Activated gamma-delta T cell treated with anti-CD3 and anti-CD28 coated beads, Interleukin-2, amount 50 U/mL, for 16 hours (primary cell): ENCODE measurements at regions not wholly inside any gene's neighbourhood (a gene's known extent, or its start where the extent isn't known, plus 50 kb on each side); places are given as distances from the start of the nearest gene placed in this dataset.
"Not testable (repeated sequence)": the region's sequence is repeated elsewhere in the genome, so short reads cannot be mapped to it uniquely, and the experiment has no call there.

Source experiments
- DNase-seq: peaks from one replicate; pipeline ENCODE4 v3.0.0-alpha.2; 2020; ENCODE audit warnings: low read depth

DNA sequence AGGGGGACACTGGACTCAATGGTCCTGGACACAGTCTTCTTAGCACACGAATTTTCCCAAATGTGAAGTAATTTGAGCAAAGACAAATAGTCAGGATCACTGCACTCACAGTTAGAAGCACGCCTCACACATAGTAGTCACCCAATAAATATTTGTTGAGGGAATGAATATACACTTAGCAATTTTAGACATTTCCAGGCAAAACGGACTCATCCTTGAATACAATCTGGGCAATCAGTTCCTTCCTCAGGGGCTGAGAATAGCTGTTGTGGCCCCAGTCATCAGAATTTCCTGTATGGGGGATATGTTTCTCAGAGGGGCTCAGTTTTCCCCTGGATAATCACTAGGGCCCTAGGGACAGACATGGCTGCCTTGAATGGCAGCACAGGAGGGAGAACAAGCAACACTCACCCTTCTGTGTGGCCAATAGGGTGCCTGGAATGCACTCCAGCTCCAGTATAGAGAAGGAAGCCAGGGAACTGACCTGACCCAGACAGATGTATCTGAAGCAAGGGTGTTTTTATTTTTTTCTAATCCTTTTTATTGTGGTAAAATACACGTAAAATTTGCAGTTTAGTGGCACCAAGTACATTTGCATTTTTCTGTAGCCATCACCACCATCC is 282.7 kb upstream of the ZNF32 start:
- no peak for DNase-seq

- no peak for DNase-seq
Measured at GRCh38 chr10:43930777-43931176, 282.1 kb upstream of the ZNF32 start.

DNA sequence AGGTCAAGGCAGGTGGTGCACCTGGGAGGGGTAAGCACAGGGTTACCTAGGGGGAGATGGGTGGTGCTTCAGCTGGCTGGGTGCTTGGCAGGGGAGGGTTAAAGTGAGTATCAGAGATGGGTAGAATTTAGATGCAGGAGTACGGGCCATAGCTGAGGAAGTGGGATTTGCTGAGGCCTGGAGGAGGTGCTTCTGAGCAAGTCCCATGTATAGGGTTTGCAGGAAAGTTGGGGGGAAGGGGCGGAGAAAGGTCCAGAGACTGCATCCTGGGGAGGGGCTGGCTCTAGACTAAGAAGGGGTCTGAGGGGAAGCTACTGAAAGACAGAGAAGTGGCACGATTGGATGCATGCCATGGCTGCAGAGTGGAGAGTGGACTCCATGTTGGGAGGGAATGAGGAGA is 281.6 kb upstream of the ZNF32 start:
- DNase-seq, result no peak

GRCh38 chr10:43929122-43929521 is 280.4 kb upstream of the ZNF32 start:
- DNase-seq, result no peak

DNA sequence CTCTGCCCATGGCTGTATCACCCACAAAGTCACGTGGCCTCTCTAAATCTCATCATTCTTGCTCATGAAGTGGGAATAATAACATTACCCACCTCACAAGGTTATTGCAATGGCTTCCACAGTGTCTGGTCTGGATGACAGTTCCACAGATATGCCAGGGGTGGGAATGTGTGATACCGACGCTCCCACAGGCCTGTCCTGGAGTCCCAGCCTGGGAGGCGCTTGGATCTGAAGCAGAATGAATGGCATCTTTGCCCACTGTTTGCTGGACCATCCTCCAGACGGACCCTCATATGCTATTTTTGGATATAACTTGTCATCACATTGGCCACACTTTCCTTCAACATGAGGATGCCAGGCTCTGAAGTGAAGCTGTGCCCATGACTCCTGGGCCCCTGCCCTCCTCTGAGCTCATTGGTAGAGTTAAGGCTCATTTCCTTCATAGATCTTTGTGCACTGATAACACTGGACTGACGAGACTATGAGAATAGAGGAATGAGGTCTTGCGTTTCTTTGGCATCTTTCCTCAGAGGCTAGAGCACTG is 279.8 kb upstream of the ZNF32 start:
- DNase-seq, result no peak

- DNase-seq, result no peak
Measured at GRCh38 chr10:43926875-43927406, 278.3 kb upstream of the ZNF32 start.

DNA sequence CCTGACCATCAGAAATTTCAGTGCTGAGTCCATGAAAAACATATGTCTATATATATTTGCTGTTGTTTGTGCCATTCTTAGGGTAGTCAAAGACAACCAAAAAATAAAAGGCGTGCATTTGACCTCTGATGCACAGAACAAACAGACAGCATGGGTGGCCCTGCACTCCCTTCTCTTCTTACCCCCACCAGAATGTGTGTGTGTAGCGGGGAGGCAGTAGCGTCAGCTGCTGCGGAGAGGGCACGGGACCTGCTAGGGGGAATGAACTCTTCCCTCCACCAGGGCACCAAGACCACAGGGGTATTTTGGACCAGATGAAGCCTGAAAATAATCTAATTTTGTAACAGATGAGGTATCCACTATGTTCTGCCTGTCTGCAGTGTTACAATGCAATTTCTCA is 277.7 kb upstream of the ZNF32 start:
- no peak for DNase-seq

- DNase-seq, result no peak
Measured at GRCh38 chr10:43925793-43926192, 277.1 kb upstream of the ZNF32 start.

DNA sequence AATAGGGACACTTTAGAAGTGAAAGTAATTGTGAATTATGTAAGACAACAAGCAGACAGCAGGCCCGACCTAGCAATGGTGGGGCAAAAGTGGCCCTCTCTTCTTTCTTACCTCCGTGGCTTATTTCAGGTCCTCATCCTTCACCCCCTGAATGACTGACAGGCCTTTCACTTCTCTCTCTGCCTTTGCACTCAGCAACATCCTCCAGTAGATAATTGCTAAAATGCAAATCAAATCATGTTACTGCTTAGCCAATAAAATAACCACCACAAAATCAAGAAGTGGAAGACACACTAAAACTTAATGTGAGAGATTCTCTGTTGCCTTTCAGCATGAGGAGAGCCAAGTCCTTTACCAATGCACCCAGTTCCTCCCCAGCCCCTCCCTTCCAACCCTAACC is 274.6 kb upstream of the ZNF32 start:
- DNase-seq, result no peak

- DNase-seq, result no peak
Measured at GRCh38 chr10:43922335-43923280, 273.9 kb upstream of the ZNF32 start.

- no peak for DNase-seq
Measured at GRCh38 chr10:43921881-43922280, 273.2 kb upstream of the ZNF32 start.

- no peak for DNase-seq
Measured at GRCh38 chr10:43921478-43921877, 272.8 kb upstream of the ZNF32 start.

- not testable (repeated sequence) for DNase-seq
Measured at GRCh38 chr10:43920236-43920758, 271.6 kb upstream of the ZNF32 start.

- no peak for DNase-seq
Measured at GRCh38 chr10:43913676-43914235, 265.1 kb upstream of the ZNF32 start.

GRCh38 chr10:43912469-43912868 is 263.8 kb upstream of the ZNF32 start:
- no peak for DNase-seq

GRCh38 chr10:43906490-43906889 is 257.8 kb upstream of the ZNF32 start:
- DNase-seq, result no peak

GRCh38 chr10:43905512-43906236 is 257.0 kb upstream of the ZNF32 start:
- no peak for DNase-seq

DNA sequence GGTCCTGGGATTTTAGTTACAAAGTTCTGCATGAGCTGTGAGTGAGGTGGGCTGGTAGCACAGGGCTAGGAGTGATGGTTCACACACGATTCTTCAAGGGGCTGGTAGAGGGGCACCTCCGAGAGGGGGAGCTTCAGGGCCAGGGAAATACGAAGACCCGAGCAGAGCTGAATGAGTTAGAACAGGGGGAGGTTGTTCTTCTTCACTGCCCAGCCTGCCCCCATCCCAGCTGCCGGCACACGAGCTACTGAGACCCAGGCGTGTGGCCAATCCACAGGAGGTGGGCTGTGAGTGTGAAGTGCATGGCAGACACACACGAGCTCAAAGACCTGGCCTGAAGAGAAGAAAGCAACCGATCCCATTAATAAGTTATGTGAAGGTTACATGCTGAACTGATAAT is 256.2 kb upstream of the ZNF32 start:
- DNase-seq, result no peak

GRCh38 chr10:43904301-43904700 is 255.6 kb upstream of the ZNF32 start:
- no peak for DNase-seq

GRCh38 chr10:43903451-43903850 is 254.8 kb upstream of the ZNF32 start:
- DNase-seq, result no peak

- no peak for DNase-seq
Measured at GRCh38 chr10:43902842-43903241, 254.2 kb upstream of the ZNF32 start.
